ENCODE measurements at regions not wholly inside any gene's neighbourhood (a gene's known extent, or its start where the extent isn't known, plus 50 kb on each side); places are given as distances from the start of the nearest gene placed in this dataset.

- Histone ChIP-seq H4K20me1 (ENCODE audit: control insufficient read depth, insufficient read depth) (no peaks in the 10 kb centered on the region), H3K27me3 (replicated peaks in 1 of 2; ENCODE audit: control insufficient read depth in 2 of 2, insufficient read depth in 2 of 2, low read length in 1 of 2) (no peaks in the 10 kb centered on the region), H3K4me2 (ENCODE audit: control insufficient read depth, insufficient read depth) (no peak overlapping the region), H3K27ac (ENCODE audit: control insufficient read depth, insufficient read depth) (no peak overlapping the region), H3K9ac (ENCODE audit: control insufficient read depth, insufficient read depth, low read length) (no peak overlapping the region), H3K4me3 (no peak overlapping the region), H3K4me1 (ENCODE audit: control insufficient read depth, insufficient read depth, low read length) (no peaks in the 10 kb centered on the region), H3K79me2 (ENCODE audit: control insufficient read depth, insufficient read depth, low read length) (no peaks in the 10 kb centered on the region), H2AFZ (ENCODE audit: control insufficient read depth, low read depth, low read length) (no peak overlapping the region), H3K9me3 (replicated peaks; ENCODE audit: control insufficient read depth, insufficient read depth, low read length) (no peaks in the 10 kb centered on the region), H3K36me3 (ENCODE audit: control insufficient read depth in 2 of 2, insufficient read depth in 2 of 2, low read length in 1 of 2) (no peaks in the 10 kb centered on the region)
- no TSS peak for BruUV-seq (replicated peaks)
- SMC1A ChIA-PET (ENCODE audit: uncharacterized antibody, unreplicated experiment), result no interaction called here
- RAD21 ChIA-PET (ENCODE audit: unreplicated experiment), result no interaction called here
- no peak; the same call in 2 of the 3 replicates for ATAC-seq
- WGBS (ENCODE audit: insufficient coverage, insufficient replicate concordance, low lambda C conversion rate, missing lambda C conversion rate), result 0% methylated on average over 1 of the region's 1 CpG
- no peak for DNase-seq (ENCODE audit: low read depth, low spot score)
- in situ Hi-C loops (cut with MboI), result no loop called here
- POLR2A ChIA-PET, result no interaction called here
- CTCF ChIA-PET, result no interaction called here
- intact Hi-C loops (cut with micrococcal nuclease; ENCODE audit: unreplicated experiment), result no loop called here
- FAIRE-seq, result no peak
- TF ChIP-seq SREBF1 (IDR thresholded peaks at IDR 0.05; ENCODE audit: low read length) (no peak), TAF1 (IDR thresholded peaks at IDR 0.05; ENCODE audit: borderline replicate concordance, low read depth, low read length) (no peak), HDAC2 (IDR thresholded peaks at IDR 0.05) (no peak), MLLT1 (IDR thresholded peaks at IDR 0.05) (no peak), ZBTB11 (CRISPR knock-in tag; IDR thresholded peaks at IDR 0.05) (no peak)
These were observed 56.2 kb upstream of the ROCK1 start for GRCh38 chr18:21167641-21168377.
